ENCODE measurements at regions not wholly inside any gene's neighbourhood (a gene's known extent, or its start where the extent isn't known, plus 50 kb on each side); places are given as distances from the start of the nearest gene placed in this dataset.
"Not testable (repeated sequence)": the region's sequence is repeated elsewhere in the genome, so short reads cannot be mapped to it uniquely, and the experiment has no call there.

- no peak for DNase-seq (ENCODE audit: low spot score)
Measured at GRCh38 chr9:26240020-26240419, 561.8 kb upstream of the TUSC1 start.

- no peak for DNase-seq (ENCODE audit: low spot score)
Measured at GRCh38 chr9:26237256-26237655, 559.0 kb upstream of the TUSC1 start.

GRCh38 chr9:26234865-26235264 lies 556.6 kb upstream of the TUSC1 start:
- no peak for DNase-seq (ENCODE audit: low spot score)

- DNase-seq (ENCODE audit: low spot score) = no peak
Measured at GRCh38 chr9:26231391-26231790, 553.1 kb upstream of the TUSC1 start.

GRCh38 chr9:26229324-26230054 lies 551.2 kb upstream of the TUSC1 start:
- DNase-seq (ENCODE audit: low spot score) = no peak

- DNase-seq (ENCODE audit: low spot score) = no peak
Measured at GRCh38 chr9:26228273-26228672, 550.0 kb upstream of the TUSC1 start.

- DNase-seq (ENCODE audit: low spot score) = no peak
Measured at GRCh38 chr9:26221290-26221689, 543.0 kb upstream of the TUSC1 start.

- no peak for DNase-seq (ENCODE audit: low spot score)
Measured at GRCh38 chr9:26220367-26220766, 542.1 kb upstream of the TUSC1 start.

GRCh38 chr9:26219961-26220360 lies 541.7 kb upstream of the TUSC1 start:
- DNase-seq (ENCODE audit: low spot score) = no peak

- no peak for DNase-seq (ENCODE audit: low spot score)
Measured at GRCh38 chr9:26216702-26217101, 538.5 kb upstream of the TUSC1 start.

GRCh38 chr9:26214713-26215444 lies 536.6 kb upstream of the TUSC1 start:
- DNase-seq (ENCODE audit: low spot score) = not testable (repeated sequence)

GRCh38 chr9:26210338-26210851 lies 532.2 kb upstream of the TUSC1 start:
- DNase-seq (ENCODE audit: low spot score) = no peak

GRCh38 chr9:26205261-26205660 lies 527.0 kb upstream of the TUSC1 start:
- no peak for DNase-seq (ENCODE audit: low spot score)

- no peak for DNase-seq (ENCODE audit: low spot score)
Measured at GRCh38 chr9:26193237-26193636, 515.0 kb upstream of the TUSC1 start.

GRCh38 chr9:26191711-26192110 lies 513.5 kb upstream of the TUSC1 start:
- DNase-seq (ENCODE audit: low spot score) = no peak

- no peak for DNase-seq (ENCODE audit: low spot score)
Measured at GRCh38 chr9:26181836-26182235, 503.6 kb upstream of the TUSC1 start.

GRCh38 chr9:26176628-26177027 lies 498.4 kb upstream of the TUSC1 start:
- no peak for DNase-seq (ENCODE audit: low spot score)

- no peak for DNase-seq (ENCODE audit: low spot score)
Measured at GRCh38 chr9:26175264-26175663, 497.0 kb upstream of the TUSC1 start.

- no peak for DNase-seq (ENCODE audit: low spot score)
Measured at GRCh38 chr9:26172301-26172700, 494.1 kb upstream of the TUSC1 start.

- no peak for DNase-seq (ENCODE audit: low spot score)
Measured at GRCh38 chr9:26171691-26172090, 493.4 kb upstream of the TUSC1 start.

- no peak for DNase-seq (ENCODE audit: low spot score)
Measured at GRCh38 chr9:26170190-26170589, 491.9 kb upstream of the TUSC1 start.

GRCh38 chr9:26169708-26170107 lies 491.5 kb upstream of the TUSC1 start:
- DNase-seq (ENCODE audit: low spot score) = no peak

- no peak for DNase-seq (ENCODE audit: low spot score)
Measured at GRCh38 chr9:26166537-26166936, 488.3 kb upstream of the TUSC1 start.

- DNase-seq (ENCODE audit: low spot score) = no peak
Measured at GRCh38 chr9:26165426-26165825, 487.2 kb upstream of the TUSC1 start.
